ENCODE measurements at regions not wholly inside any gene's neighbourhood (a gene's known extent, or its start where the extent isn't known, plus 50 kb on each side); places are given as distances from the start of the nearest gene placed in this dataset.

DNA sequence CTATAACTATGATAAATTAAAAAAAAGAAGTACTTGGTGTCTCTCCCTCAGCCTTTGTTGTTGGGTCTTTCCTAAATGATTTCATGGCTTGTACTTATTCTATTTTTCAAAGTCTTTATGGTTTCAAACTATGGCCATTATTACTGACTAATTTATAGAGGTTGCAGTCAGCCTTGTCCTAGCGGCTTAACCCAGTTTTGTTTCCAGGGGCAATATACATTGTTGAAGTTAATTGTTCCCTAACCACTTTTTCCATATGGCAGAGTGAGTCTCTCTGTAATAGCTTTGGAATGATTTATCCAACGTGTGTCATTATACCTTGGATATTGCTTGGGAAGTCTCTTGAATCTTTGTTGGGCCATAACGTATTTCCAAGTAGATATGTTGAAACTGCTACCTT, 408.8 kb downstream of the HRH4 start:
- Histone ChIP-seq H3K4me1 (ENCODE audit: control insufficient read depth in 4 of 4, insufficient read depth in 4 of 4, low read length in 3 of 4) (no peaks in the 10 kb centered on the region), H3K36me3 (ENCODE audit: control insufficient read depth in 4 of 4, insufficient read depth in 3 of 4, low read depth in 1 of 4, low read length in 3 of 4) (no peaks in the 10 kb centered on the region), H3K4me3 (ENCODE audit: low read depth in 1 of 3, low read length in 3 of 3) (no peak overlapping the region), H3K9ac (ENCODE audit: low read depth in 1 of 2, low read length in 2 of 2) (no peak overlapping the region), H3K27ac (ENCODE audit: low read depth in 1 of 2, low read length in 2 of 2) (no peak overlapping the region), H3K27me3 (ENCODE audit: control insufficient read depth in 4 of 4, insufficient read depth in 4 of 4, low read length in 3 of 4) (no peaks in the 10 kb centered on the region), H3K9me3 (ENCODE audit: control insufficient read depth in 4 of 4, low read length in 3 of 4) (no peaks in the 10 kb centered on the region)
- TF ChIP-seq, protein P1, sequence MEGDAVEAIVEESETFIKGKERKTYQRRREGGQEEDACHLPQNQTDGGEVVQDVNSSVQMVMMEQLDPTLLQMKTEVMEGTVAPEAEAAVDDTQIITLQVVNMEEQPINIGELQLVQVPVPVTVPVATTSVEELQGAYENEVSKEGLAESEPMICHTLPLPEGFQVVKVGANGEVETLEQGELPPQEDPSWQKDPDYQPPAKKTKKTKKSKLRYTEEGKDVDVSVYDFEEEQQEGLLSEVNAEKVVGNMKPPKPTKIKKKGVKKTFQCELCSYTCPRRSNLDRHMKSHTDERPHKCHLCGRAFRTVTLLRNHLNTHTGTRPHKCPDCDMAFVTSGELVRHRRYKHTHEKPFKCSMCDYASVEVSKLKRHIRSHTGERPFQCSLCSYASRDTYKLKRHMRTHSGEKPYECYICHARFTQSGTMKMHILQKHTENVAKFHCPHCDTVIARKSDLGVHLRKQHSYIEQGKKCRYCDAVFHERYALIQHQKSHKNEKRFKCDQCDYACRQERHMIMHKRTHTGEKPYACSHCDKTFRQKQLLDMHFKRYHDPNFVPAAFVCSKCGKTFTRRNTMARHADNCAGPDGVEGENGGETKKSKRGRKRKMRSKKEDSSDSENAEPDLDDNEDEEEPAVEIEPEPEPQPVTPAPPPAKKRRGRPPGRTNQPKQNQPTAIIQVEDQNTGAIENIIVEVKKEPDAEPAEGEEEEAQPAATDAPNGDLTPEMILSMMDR (IDR thresholded peaks at IDR 0.05; ENCODE audit: low read depth, low read length, missing input control) = no peak
- TF ChIP-seq HNF4A (conservative IDR thresholded peaks at IDR 0.05) (no peak), FOXA2 (IDR thresholded peaks at IDR 0.05) (no peak), TAF1 (conservative IDR thresholded peaks at IDR 0.05) (no peak)
- no peak for DNase-seq (ENCODE audit: low spot score)
- 53% methylated on average over 3 of the region's 3 CpGs for WGBS

DNA sequence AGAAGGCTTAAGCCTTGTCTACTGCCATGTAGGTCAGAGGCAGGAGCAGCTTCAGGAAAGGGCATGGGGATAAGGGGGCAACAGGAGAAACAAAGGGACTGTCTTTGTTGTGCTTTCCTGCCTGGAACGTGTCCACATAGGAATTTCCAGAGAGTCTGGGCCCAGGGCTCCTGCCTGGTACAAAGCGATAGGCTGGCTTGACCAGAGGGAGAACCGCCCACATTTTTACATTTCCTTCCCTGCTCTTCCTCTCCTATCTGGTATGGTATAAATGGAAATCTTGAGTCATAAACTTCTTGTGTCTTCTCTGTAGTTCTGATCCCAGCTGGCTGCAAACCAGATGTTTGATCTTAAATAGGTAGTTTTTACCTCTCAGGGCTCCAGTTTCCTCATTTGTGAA, 414.8 kb downstream of the HRH4 start:
- Histone ChIP-seq H3K36me3 (ENCODE audit: control insufficient read depth in 4 of 4, insufficient read depth in 3 of 4, low read depth in 1 of 4, low read length in 3 of 4) (no peaks in the 10 kb centered on the region), H3K9me3 (ENCODE audit: control insufficient read depth in 4 of 4, low read length in 3 of 4) (no peaks in the 10 kb centered on the region), H3K27me3 (ENCODE audit: control insufficient read depth in 4 of 4, insufficient read depth in 4 of 4, low read length in 3 of 4) (no peaks in the 10 kb centered on the region), H3K4me3 (ENCODE audit: low read depth in 1 of 3, low read length in 3 of 3) (no peak overlapping the region), H3K9ac (ENCODE audit: low read depth in 1 of 2, low read length in 2 of 2) (no peak overlapping the region), H3K4me1 (ENCODE audit: control insufficient read depth in 4 of 4, insufficient read depth in 4 of 4, low read length in 3 of 4) (no peaks in the 10 kb centered on the region), H3K27ac (ENCODE audit: low read depth in 1 of 2, low read length in 2 of 2) (no peak overlapping the region)
- TF ChIP-seq, protein P2, sequence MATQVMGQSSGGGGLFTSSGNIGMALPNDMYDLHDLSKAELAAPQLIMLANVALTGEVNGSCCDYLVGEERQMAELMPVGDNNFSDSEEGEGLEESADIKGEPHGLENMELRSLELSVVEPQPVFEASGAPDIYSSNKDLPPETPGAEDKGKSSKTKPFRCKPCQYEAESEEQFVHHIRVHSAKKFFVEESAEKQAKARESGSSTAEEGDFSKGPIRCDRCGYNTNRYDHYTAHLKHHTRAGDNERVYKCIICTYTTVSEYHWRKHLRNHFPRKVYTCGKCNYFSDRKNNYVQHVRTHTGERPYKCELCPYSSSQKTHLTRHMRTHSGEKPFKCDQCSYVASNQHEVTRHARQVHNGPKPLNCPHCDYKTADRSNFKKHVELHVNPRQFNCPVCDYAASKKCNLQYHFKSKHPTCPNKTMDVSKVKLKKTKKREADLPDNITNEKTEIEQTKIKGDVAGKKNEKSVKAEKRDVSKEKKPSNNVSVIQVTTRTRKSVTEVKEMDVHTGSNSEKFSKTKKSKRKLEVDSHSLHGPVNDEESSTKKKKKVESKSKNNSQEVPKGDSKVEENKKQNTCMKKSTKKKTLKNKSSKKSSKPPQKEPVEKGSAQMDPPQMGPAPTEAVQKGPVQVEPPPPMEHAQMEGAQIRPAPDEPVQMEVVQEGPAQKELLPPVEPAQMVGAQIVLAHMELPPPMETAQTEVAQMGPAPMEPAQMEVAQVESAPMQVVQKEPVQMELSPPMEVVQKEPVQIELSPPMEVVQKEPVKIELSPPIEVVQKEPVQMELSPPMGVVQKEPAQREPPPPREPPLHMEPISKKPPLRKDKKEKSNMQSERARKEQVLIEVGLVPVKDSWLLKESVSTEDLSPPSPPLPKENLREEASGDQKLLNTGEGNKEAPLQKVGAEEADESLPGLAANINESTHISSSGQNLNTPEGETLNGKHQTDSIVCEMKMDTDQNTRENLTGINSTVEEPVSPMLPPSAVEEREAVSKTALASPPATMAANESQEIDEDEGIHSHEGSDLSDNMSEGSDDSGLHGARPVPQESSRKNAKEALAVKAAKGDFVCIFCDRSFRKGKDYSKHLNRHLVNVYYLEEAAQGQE (IDR thresholded peaks at IDR 0.05) = no peak
- no peak for TF ChIP-seq YY1 (IDR thresholded peaks at IDR 0.05)
- TF ChIP-seq, protein P3, sequence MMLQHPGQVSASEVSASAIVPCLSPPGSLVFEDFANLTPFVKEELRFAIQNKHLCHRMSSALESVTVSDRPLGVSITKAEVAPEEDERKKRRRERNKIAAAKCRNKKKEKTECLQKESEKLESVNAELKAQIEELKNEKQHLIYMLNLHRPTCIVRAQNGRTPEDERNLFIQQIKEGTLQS (IDR thresholded peaks at IDR 0.05) = no peak
- no peak for TF ChIP-seq RAD21 (IDR thresholded peaks at IDR 0.05)
- TF ChIP-seq NR2F2 (IDR thresholded peaks at IDR 0.05) = no peak
- TF ChIP-seq, protein P4, sequence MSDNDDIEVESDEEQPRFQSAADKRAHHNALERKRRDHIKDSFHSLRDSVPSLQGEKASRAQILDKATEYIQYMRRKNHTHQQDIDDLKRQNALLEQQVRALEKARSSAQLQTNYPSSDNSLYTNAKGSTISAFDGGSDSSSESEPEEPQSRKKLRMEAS (IDR thresholded peaks at IDR 0.05) = no peak
- no peak for TF ChIP-seq SP1 (IDR thresholded peaks at IDR 0.05)
- TF ChIP-seq HNF4A (conservative IDR thresholded peaks at IDR 0.05) = no peak
- DNase-seq (ENCODE audit: low spot score) = no peak
- WGBS = 68% methylated on average over 3 of the region's 3 CpGs

DNA sequence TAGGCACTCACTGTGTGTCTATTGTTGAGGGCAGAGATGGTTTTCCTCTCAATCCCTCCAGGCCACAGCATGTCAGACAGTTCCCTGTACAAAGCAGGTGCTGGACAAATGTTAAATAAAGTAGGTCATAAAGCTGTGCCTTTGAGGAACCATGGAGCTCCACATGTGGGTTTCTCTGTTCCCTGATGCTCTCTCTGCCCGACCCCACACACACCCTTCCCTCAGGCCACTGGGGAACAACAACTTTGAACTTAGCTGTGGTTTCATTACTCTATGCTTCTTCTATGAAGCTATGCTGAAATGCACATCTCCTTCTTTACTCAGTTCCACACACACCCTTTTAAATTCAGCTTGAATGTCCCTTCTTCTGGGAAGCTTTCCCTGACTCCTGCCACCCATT, 415.3 kb downstream of the HRH4 start:
- 31% methylated on average over 1 of the region's 1 CpG for WGBS
- DNase-seq (ENCODE audit: low spot score) = no peak
- TF ChIP-seq HNF4A (conservative IDR thresholded peaks at IDR 0.05) (no peak), HNF4G (IDR thresholded peaks at IDR 0.05) (no peak), GABPA (IDR thresholded peaks at IDR 0.05 in 1 of 2, conservative IDR thresholded peaks at IDR 0.05 in 1 of 2) (no peak)
- Histone ChIP-seq H3K27me3 (ENCODE audit: control insufficient read depth in 4 of 4, insufficient read depth in 4 of 4, low read length in 3 of 4) (no peaks in the 10 kb centered on the region), H3K9ac (ENCODE audit: low read depth in 1 of 2, low read length in 2 of 2) (no peak overlapping the region), H3K4me3 (ENCODE audit: low read depth in 1 of 3, low read length in 3 of 3) (no peak overlapping the region), H3K27ac (ENCODE audit: low read depth in 1 of 2, low read length in 2 of 2) (no peak overlapping the region), H3K9me3 (ENCODE audit: control insufficient read depth in 4 of 4, low read length in 3 of 4) (no peaks in the 10 kb centered on the region), H3K4me1 (ENCODE audit: control insufficient read depth in 4 of 4, insufficient read depth in 4 of 4, low read length in 3 of 4) (no peaks in the 10 kb centered on the region), H3K36me3 (ENCODE audit: control insufficient read depth in 4 of 4, insufficient read depth in 3 of 4, low read depth in 1 of 4, low read length in 3 of 4) (no peaks in the 10 kb centered on the region)

Data from liver (tissue), 8 donors.